ENCODE measurements at regions not wholly inside any gene's neighbourhood (a gene's known extent, or its start where the extent isn't known, plus 50 kb on each side); places are given as distances from the start of the nearest gene placed in this dataset.

DNA sequence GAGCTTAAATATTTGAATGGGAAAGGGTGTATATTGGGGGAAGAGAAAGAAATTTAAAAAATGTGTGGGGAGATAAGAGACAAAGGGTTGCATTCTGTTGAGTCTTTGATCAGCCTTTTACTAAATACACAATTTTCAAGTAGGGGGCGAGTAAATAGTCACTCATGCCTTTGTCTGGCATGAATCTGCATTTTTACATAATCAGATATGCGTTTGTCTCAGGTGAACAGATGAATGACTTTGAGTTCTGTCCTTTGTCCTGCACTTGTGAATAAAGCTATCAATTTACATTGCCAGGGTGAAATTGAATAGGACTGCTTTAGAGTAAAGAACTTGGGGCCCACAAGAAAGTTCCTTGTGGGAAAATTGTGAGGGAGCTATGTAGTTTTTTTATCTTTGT lies 523.6 kb upstream of the LUZP2 start:
- FAIRE-seq (no peak), DNase-seq (ENCODE audit: insufficient read length, low spot score) (no peak)

DNA sequence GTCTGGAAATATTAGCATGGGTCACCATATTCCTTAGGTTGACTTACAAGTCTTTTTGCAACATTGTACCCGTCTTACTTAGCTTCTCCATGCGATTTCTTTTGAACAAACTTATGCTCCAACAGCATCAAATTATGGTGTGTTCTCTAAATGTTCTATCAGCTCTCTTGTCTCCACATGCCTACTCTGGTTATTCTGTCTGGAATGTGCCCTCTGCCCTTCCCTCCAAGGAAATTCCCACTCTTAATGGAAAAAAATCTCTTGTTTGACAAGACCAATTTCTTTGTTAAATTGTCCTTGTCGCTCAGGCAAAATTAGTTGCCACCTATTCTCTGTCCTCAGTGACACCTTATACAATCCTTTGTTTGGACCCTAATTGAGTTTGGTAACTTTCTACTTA lies 522.8 kb upstream of the LUZP2 start:
- DNase-seq (ENCODE audit: insufficient read length, low spot score) (no peak), FAIRE-seq (no peak)

DNA sequence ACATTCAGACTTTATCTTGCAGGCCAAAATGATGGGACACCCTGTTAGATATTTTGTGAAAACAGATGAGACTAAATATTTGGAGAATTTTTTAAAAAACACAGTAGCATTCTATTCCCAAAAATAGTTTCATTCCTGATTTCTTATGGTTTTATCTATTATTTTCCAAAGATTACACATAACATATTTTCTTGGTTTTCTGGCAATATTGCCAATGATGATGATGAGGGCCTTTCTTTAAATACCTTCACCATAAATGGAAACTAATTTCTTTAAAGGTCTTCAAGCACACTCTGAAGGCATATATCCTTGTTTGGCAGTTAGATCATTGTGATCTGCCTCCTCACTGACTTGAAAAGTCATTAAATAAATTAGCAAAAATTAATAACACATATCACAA lies 522.3 kb upstream of the LUZP2 start:
- no peak for DNase-seq (ENCODE audit: insufficient read length, low spot score)
- no peak for FAIRE-seq

DNA sequence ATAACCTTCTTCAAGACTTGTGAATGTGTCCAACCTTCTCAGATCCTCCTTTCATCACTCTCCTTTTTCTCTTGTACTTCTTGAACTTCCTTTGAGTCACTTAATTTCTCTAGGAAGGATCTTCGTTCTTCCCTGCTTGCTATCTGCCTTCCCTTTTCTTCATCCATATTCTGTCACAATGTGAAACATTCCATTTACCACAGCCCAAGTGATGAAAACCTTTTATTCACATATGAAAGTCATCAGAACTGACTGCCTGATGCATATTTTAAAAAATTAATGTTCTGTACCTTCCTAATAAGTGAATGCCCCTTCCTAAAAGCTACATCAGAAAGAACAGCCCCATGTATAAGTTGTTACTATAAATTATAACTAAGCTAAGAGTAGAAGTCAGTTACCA lies 520.4 kb upstream of the LUZP2 start:
- FAIRE-seq (no peak), DNase-seq (ENCODE audit: insufficient read length, low spot score) (no peak)

DNA sequence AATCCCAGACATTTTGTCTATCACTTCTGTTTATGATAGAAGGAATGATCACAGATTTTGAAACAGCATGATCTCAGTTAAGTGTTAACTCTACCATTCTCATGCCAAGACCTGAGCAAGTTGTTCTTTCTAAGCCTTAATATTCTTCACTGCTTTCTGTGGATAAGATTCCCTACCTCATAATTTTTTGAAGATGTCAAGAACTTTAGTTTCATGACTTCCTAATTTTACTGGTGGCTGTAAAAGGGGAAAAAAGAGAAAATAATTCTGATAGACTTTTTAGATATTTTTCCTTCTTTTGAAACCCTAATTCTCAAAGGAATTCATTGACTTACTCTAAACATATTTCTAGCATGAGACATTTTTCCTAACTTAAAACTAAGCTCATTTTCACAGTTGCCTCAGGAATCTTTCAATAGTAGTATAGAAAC lies 520.0 kb upstream of the LUZP2 start:
- DNase-seq (ENCODE audit: insufficient read length, low spot score) (no peak), FAIRE-seq (no peak)

DNA sequence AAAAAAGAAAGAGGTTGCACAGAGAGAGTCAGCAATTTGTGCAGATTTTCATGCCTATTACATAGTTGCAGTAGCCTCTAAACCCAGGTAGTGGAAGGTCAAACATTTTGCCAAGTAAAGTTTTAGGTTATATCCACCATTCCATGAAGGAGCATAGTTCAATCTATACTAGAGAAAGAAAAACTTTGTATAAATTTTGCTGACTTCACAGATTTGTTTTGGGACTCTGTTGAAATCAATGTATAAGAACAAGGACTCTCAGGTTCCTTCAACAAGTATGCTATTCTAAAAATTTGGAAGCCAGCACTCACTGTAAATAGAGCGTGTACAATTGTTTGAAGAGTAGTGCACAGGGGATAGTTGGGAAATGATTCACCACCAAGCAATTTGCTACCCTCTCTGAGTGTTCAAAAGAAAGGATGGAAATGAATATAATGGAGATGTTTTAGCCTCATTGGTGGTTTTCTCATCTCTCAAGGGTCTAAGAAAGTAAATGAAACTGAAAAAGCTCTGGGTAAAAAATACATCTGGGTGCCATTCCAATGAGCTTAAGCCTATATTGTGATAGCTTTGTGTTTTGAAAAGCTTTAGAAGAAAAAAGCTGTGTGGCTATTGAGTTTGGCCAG lies 508.4 kb upstream of the LUZP2 start:
- DNase-seq (ENCODE audit: insufficient read length, low spot score) = no peak
- no peak for FAIRE-seq

DNA sequence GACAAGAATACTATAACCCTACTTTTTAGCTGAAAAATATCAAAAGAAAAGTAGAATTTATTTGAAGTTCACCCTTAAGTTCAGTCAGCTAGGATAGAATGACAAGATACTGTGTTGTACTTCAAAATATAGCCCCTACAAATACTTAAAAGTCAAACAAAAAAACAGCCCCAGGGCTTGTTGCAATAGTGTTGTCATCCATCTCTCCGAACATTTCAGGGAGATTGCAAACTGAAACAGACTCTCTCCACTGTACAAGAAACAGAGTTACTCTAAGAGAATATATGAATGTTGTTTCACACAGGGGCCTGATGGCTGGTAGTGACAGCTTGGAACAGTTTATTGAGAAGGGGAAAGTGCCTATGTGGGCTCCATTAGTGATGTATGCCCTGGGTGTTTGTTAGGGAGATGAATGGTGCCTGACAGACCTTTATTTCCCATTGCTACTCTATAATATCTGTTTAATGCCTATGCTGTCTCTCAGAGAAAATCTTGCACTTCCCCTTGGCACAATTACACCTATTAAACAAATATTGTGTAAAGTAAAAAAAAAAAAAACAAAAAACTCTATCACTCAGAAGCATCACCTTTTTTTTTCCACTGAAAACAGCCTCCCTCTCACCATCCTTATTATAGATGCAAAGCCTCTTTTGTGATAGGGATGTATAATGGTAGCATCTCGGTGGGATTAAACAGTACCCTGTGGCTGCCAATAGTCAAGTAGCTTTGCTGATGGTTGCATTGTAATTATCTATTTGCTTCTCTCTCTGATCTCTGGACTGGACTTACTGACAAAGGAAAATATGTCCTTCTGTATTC lies 506.3 kb upstream of the LUZP2 start:
- DNase-seq (ENCODE audit: insufficient read length, low spot score) = no peak

DNA sequence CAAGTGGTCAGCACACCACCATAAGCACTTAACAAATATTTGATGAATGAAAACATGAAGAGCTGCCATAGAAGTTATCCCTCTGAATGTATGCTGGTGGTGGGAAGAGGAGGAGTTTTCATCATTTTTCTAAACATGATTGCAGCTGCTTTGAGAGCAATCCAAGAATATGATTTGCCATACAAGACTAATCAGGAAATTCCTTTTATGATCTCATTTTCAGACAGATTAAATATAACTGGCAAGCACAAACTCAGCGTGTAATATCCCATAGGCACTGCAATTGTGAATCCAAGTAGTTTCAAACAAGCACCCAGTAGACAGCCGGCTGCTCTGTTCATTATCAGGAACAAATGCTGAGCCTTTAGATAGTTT lies 505.7 kb upstream of the LUZP2 start:
- no peak for FAIRE-seq
- DNase-seq (ENCODE audit: insufficient read length, low spot score) = no peak

More for the DNA sequence above, 506.3 kb upstream of the LUZP2 start:
- FAIRE-seq = no peak

DNA sequence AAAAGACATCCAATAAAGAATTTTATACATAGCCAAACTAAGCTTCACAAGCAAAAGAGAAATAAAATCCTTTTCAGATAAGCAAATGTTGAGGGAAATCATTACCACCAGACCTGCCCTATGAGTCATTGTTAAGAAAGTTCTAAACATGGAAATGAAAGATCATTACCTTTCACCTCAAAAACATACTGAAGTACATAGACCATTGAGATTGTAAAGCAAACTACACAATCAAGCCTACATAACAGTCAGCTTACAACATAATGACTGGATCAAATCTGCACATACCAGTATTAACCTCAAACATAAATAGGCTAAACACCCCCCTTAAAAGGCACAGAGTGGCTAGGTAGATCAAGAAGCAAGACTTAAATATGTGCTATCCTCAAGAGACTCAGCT lies 501.0 kb upstream of the LUZP2 start:
- DNase-seq (ENCODE audit: insufficient read length, low spot score) = no peak
- no peak for FAIRE-seq

DNA sequence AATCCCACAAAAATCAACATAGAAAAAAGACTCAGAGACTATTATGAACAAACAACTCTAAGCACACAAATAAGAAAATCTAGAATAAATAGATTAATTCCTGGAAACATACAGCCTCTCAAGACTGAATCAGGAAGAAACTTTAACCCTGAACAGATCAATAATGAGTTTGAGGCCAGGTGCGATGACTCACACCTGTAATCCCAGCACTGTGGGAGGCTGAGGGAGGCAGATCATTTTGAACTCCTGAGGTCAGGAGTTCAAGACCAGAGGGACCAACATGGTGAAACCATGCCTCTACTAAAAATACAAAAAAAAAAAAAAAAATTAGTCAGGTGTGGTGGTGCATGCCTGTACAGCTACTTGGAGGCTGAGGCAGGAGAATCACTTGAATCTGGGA lies 499.5 kb upstream of the LUZP2 start:
- DNase-seq (ENCODE audit: insufficient read length, low spot score) (no peak), FAIRE-seq (no peak)

DNA sequence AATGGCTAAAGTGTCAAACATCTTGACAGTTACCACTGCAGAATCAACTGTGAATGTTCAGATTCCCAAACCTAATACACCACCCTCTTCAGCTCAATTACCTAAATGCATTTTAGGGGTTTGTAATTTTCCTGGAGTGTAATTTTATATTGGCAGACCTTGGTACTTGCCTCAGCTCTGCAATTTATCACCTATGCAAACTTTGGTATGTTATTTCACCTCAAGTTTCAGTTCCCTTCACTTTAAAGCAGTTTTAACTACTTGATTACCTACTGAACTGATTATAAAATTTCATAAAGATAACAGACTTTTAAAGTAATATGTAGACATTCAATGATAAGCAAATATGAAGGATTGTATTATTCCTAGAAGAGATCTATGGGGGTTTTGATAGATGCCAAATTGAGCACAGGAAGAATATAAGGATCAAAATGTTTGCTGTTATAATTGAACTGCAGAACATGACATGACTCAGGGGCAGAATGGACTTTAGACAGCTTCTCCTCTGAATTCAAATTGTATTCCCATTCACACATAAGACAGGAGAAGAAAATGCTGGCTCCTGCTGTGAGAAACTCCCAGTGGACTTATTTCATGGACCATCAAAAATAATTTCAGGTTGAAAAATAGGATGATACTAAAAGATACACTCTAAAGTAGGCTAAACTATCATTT lies 491.5 kb upstream of the LUZP2 start:
- no peak for FAIRE-seq
- DNase-seq (ENCODE audit: insufficient read length, low spot score) = no peak

DNA sequence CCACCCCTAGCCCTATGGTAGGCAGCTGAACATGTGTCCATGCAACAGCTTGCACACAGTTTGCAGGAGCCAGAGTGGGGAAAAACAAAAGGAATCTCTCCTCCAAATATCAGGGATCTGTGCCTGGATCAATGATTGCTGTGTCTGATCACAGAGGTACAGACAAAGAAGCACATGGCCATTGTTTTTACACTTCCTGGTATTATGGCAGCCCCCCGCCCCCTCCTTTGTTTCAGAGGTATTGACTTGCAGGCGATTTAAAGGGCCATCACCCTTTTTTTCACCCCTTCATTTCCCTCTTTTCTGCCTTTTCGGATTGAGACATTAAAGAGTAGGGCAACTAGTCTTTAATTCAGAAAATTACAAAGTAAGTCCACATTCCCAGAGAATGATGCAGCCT lies 453.0 kb upstream of the LUZP2 start:
- FAIRE-seq = no peak
- DNase-seq (ENCODE audit: insufficient read length, low spot score) = no peak

DNA sequence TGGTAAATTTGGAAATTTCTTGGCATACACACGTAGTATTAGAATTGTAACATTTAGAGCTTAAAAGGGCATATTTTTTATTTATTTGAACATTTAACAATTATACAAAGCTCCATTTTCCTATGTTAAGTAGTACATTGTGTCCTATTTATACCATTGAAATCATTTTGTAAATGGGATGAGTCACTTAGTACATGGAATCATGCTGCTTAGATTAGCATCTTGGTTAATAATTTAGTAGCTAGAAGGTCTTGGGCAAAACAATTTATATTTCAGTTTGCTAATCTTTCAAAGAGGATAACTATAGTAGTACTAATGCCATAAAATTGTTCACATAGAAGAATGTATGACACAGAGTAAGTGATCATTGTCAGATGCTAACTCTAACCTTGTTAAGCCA lies 450.1 kb upstream of the LUZP2 start:
- DNase-seq (ENCODE audit: insufficient read length, low spot score) (no peak), FAIRE-seq (no peak)

DNA sequence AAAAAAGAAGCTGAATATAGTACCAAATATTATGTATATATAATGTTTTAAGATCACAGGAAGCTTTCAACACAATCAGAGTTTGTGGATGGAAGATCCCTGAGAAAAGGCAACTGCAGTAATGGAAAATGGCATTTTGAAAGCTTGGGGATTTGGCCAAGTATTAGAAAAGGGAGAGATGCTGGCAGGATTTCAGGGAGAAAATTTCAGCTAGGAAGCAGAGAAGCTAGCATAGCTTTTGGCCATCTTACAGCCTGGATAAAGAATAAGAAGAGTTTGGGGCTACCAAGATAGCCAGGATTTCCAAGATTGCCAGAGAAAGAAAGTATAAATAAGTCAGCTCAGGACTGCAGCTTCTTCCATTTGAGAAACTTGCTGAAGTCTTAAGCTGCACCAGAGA lies 440.8 kb upstream of the LUZP2 start:
- DNase-seq (ENCODE audit: insufficient read length, low spot score) (no peak), FAIRE-seq (no peak)

DNA sequence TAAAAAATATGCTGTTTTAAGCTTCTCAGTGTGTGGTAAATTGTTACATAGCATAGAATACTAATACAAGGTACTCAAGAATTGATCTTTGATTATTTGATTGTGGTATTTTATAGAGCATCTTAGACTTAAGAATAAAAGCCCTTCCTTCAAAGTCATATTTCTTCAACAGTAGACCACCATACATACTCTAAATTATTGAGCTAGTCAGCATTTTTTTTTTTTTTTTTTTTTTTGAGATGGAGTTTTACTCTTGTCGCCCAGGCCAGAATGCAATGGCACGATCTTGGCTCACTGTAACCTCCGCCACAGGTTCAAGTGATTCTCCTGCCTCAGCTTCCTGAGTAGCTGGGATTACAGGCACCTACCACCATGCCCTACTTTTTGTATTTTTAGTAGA lies 436.7 kb upstream of the LUZP2 start:
- DNase-seq (ENCODE audit: insufficient read length, low spot score) (no peak), FAIRE-seq (no peak)

DNA sequence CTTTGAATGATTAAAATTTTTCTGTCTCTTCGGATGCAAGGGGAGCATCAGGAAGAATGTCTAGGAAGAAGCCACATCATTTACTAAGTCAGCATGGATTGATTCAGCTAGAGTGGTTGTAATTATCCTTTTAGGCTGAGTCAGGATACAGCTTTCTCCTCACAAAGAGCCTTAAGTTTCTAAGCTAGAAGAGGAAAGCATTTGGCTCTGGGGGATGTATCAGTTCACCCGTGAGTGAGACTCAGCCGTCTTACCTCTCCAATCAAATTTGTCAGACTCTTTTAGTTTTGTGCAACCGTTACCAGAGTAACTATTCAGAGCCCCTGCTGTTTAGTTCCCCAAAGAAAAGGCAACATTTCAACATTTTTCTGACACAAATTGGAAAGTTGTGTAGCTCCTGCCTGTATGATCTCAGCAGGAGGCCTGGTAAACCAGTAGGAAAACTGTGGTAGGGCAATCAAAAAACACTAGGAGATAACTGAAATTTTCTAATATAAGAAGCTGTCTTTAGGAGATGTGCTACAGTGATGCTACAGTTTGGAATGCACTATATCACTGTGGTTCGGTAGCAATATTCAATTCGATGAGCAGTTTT lies 432.4 kb upstream of the LUZP2 start:
- DNase-seq (ENCODE audit: insufficient read length, low spot score) (no peak), FAIRE-seq (no peak)

DNA sequence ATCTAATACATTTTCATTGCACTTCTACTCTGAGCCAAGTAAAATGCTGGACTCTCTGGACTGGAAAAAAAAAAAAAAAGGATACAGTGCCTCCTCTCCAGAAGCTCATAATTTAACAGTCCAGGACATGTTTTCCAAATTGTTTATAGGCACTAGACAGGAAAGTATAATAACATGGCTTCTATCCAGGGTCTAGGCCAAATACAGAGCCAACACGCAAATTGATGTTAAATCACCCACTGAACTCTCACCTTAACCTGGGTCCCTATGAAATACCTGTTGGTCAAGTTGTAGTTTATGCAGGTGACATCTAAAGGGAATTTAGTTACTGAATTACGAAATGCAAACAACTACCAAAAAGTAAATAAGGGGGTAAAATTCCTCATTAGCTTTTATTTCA lies 428.7 kb upstream of the LUZP2 start:
- no peak for DNase-seq (ENCODE audit: insufficient read length, low spot score)
- no peak for FAIRE-seq

DNA sequence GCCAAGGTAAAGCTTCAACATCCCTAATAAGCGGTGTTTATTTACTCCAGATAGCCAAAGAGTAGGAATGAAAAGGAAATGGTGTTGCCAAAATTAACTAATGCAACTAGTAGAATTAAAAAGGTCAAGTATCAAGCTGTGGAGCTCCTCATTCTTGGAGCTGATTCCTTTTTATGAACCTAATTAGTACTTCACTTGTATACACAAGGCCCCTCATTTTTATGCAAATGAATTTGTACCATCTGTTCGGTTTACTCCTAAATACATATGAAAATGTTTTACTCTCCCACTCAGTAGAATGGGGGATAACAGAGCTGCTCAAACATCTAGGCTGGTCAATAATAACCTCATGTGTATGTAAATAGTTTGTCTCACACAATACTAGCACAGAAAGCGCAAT lies 426.4 kb upstream of the LUZP2 start:
- FAIRE-seq = no peak
- no peak for DNase-seq (ENCODE audit: insufficient read length, low spot score)

DNA sequence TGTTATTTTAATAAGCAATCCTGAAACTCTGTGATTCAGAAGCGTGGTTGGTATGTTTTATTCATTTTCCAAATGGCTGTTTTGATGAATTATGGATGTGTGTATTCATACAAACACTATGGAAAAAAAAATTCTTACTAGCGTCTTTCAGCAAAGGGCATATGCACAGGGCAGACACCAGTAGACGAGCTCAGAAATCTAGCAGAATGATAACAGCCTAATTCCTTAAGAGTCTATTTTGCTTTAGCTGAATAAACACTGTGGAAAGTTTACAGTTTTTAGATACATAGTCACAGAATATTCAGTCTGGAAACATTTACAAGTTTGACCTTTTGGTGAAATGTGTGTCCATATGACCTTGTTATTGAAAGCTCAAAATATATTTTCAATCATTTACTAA lies 418.8 kb upstream of the LUZP2 start:
- no peak for FAIRE-seq
- DNase-seq (ENCODE audit: insufficient read length, low spot score) = no peak

DNA sequence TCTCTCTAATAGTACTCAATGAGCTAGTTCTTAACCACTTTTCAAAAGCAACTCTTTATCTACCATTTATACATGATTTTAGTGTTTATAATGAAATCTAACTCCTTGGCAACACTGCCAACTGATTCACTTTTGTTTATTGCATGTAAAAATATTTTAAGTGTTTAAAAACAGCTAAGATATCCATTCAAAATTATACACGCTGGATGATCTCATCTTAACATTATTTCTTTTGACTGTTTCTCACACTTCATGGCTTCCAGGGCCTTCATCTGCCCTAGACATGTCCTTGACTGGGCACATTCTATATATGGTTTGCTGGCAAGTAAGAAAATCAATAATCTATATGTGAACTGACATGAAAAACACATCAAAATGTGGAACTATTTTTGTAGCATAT lies 414.6 kb upstream of the LUZP2 start:
- DNase-seq (ENCODE audit: insufficient read length, low spot score) (no peak), FAIRE-seq (no peak)

DNA sequence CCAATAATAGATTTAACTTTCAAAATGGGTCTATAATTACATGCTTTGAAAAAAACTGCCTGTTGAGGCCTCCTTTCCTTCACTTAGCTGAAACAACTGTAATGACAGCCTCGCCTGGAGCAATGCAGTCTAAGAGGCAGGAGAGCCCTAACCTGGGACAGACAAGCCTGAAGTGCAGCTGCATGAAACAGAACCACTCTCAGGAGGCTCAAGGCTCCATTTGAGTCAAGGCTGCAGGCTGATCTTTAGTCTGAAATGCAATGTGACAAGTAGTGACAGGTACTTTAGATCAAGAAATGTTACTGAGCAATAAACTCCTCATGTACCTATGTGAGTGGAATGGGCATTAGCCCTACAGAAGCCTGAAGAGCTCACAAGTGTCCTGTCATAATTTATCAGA lies 414.0 kb upstream of the LUZP2 start:
- FAIRE-seq = no peak
- DNase-seq (ENCODE audit: insufficient read length, low spot score) = no peak

DNA sequence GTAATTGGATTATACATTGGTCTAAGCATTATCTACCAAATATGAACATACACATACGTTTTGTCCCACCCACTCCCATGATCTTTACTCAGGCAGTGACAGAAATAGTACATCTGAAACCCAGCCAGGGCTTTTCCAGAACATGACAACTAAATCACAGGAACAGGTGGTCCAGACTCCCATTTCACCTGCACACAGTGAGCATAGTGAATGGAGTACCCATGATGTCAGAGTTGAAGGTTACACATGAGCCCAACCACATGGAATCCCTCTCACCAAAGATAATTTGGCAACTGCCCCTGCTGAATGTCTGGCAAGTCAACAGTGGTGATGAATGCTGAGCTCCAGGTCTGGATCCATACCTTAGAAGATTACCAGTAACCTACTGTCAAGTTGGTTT lies 411.9 kb upstream of the LUZP2 start:
- no peak for FAIRE-seq

More for the DNA sequence above, 411.9 kb upstream of the LUZP2 start:
- no peak for DNase-seq (ENCODE audit: insufficient read length, low spot score)
